Erythroblast (primary cell): ENCODE measurements at regions not wholly inside any gene's neighbourhood (a gene's known extent, or its start where the extent isn't known, plus 50 kb on each side); places are given as distances from the start of the nearest gene placed in this dataset.

Experiments
- DNase-seq, 2 experiments: peaks; one replicate each; lab custom pipeline; 2025; lab: John Stamatoyannopoulos, UW
- GATA1 ChIP-seq: IDR thresholded peaks from 2 replicates; pipeline ENCODE4 v1.6.1; 2011; ENCODE audit warnings: low read depth, mild to moderate bottlenecking, control low read depth, low read length, moderate library complexity
- POLR2A ChIP-seq: IDR thresholded peaks from 2 replicates; pipeline ENCODE4 v1.6.1; 2011; ENCODE audit warnings: mild to moderate bottlenecking, low read length

GRCh38 chr14:76264384-76264783, 111.6 kb upstream of the ESRRB start:
- DNase-seq = no peak
- TF ChIP-seq POLR2A (no peak), GATA1 (no peak)

DNA sequence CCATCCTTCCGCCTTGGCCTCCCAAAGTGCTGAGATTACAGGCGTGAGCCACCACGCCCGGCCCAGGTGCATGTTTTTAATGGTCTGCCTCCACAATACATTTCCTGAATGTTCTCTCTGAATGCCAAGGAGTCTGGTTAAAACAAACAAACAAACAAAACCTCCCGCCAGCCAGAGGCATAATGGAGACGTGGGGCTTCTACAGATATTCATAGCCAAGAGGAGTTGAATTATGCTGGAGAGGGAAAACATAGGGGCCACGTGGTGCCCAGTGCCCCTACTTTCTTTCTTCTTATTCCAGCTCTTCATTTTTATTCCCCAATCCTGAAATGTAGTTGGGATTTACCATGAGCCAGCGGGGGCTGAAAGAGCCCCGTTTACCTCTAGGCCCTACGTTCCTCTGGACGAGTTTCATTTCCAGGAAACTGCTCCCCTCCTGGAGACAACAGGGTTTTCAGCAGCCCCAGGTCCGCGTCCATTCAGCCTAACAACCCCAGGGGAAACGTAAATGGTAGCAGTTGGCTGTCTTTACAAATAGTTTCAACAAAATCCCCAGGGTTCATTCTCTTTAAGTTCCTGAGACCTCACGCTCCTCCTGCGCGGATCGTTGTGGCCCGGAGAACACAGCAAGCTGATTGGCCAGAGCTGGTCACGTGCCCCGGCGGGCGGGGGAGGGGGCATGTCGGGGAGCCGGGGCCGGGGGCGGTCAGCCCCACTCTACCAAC, 108.5 kb upstream of the ESRRB start:
- DNase-seq = peak in 1 of 2 experiments; percentile 12
- TF ChIP-seq GATA1 = no peak
- TF ChIP-seq POLR2A = no peak

GRCh38 chr14:76268047-76268431, 107.9 kb upstream of the ESRRB start:
- DNase-seq = no peak
- TF ChIP-seq GATA1 (no peak), POLR2A (no peak)

- TF ChIP-seq GATA1 (no peak), POLR2A (no peak)
- DNase-seq = no peak
These were observed 107.2 kb upstream of the ESRRB start for GRCh38 chr14:76268700-76269099.

DNA sequence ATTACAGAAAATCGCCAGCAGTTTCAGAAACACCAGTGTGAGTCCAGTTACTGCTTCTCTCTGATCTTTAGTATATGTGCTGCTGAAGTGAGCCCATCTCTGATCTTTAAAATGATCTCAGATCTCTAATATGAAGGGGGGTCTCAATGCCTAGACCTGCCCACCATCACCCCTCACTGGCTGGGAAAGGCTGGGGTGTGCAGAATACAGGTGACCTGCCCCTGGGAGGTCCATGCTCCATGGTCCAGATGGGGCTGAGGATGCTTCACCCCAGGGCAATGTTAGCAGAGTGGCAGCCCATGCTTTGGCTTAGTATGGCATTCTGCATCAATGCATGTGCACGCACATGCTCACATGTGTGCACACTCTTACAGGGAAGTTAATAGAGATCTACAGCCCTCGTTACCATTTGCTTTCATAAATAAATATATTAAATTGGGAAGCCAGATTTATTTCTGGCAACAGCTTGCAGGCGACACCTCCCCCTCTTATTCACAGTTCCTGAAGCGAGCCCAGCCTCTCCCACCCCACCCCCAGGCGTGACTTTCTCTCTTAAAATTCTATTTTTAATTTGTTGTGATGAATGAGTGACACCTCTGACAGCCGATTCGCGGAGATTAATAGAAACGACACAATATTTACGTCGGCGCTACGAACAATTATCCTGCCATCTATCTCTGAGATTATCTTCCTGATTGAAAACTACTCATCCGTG, 104.7 kb upstream of the ESRRB start:
- DNase-seq = no peak
- TF ChIP-seq POLR2A (no peak), GATA1 (no peak)

GRCh38 chr14:76272349-76272748, 103.6 kb upstream of the ESRRB start:
- no peak for DNase-seq
- TF ChIP-seq POLR2A = no peak
- no peak for TF ChIP-seq GATA1

GRCh38 chr14:76272774-76273173, 103.2 kb upstream of the ESRRB start:
- DNase-seq = no peak
- TF ChIP-seq GATA1 = no peak
- TF ChIP-seq POLR2A = no peak

- TF ChIP-seq GATA1 = no peak
- no peak for TF ChIP-seq POLR2A
These were observed 102.6 kb upstream of the ESRRB start for GRCh38 chr14:76273346-76273745.

DNA sequence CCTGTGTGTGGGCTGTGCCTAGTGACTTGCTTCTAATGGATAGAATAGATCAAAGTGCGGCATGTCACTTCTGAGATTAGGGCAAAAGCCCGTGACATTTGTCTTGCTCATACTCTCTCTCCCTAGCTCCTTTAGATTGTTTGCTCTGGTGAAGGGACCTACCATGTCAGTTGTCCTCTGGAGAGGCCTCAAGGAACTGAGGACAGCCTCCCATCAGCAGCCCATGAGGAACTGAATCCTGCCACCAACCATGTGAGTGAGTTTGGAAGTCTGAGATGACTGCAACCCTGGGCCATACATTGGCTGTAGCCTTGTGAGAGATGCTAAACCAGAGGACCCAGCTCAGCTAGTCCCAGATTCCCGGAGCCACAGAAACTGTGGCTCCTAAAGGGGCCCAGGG, 101.6 kb upstream of the ESRRB start:
- TF ChIP-seq GATA1 (no peak), POLR2A (no peak)
- DNase-seq = no peak

More at GRCh38 chr14:76273346-76273745, 102.6 kb upstream of the ESRRB start:
- DNase-seq = no peak

- TF ChIP-seq GATA1 (no peak), POLR2A (no peak)
- DNase-seq = no peak
These were observed 98.3 kb upstream of the ESRRB start for GRCh38 chr14:76277586-76278130.

GRCh38 chr14:76280221-76280620, 95.7 kb upstream of the ESRRB start:
- no peak for DNase-seq
- TF ChIP-seq GATA1 (no peak), POLR2A (no peak)

DNA sequence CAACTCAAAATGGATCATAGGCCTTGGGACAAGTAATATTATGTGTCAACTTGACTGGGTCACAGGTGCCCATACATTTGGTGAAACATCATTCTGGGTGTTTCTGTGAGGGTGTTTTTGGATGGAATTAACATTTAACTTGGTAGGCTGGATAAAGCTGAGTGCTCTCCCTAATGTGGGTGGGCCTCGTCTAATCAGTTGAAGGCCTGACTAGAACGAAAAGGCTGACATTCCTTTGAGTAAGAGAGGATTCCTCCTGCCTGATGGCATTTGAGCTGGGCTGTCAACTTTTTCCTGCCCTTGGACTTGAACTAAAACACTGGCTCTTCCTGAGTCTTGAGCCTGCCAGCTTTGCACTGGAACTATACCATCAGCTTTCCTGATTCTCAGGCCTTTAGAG, 93.4 kb upstream of the ESRRB start:
- TF ChIP-seq GATA1 = no peak
- TF ChIP-seq POLR2A = no peak
- no peak for DNase-seq

DNA sequence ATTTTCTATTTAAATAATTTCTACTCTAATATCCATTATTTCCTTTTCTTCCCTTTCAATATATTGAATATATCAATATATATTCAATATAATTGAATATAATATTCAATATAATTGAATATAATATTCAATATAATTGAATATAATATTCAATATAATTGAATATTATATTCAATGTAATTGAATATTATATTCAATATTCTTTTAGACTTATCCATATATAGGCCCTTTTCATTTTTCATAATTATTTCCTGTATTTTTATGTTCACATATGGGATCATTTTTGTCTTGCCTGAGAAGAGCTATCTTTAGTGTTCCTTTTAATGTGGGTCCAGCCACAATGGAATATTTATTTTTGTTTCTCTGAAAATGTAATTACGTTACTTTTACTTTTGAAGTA, 88.9 kb upstream of the ESRRB start:
- no peak for DNase-seq
- TF ChIP-seq POLR2A (no peak), GATA1 (no peak)

DNA sequence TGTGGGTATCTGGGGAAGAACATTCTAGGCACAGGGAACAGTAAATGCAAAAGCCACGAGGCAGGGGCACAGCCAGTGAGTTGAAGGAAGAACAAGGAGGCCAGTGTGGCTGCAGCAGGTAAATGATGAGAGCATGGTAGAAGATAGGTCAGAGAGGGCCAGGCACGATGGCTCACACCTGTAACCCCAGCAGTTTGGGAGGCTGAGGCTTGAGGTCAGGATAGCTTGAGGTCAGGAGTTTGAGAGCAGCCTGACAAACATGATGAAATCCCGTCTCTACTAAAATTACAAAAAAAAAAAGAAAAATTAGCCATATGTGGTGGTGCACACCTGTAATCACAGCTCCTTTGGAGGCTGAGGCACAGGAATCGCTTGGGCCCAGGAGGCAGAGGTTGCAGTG, 86.7 kb upstream of the ESRRB start:
- TF ChIP-seq POLR2A = no peak
- TF ChIP-seq GATA1 = no peak
- no peak for DNase-seq
